Pancreas (tissue), 10 donors: ENCODE measurements at regions not wholly inside any gene's neighbourhood (a gene's known extent, or its start where the extent isn't known, plus 50 kb on each side); places are given as distances from the start of the nearest gene placed in this dataset.

Experiments
- ATAC-seq, 4 donors: fragments of 200-7000 bp; cut with Tn5 transposase; one replicate each; pipeline versions ENCODE4 v1.8.0 to v1.9.1; 2020; ENCODE audit warnings: mild to moderate bottlenecking in 4 of 4, moderate library complexity in 4 of 4
- DNase-seq, 6 donors: peaks; one replicate each; pipeline ENCODE4 v3.0.0-alpha.2; 2020
- FAIRE-seq: peaks from 2 replicates; lab custom pipeline; 2012; peaks lifted over from hg19 to GRCh38; lab: Jason Lieb, UNC
- H3K27ac ChIP-seq, 4 donors: fragments of 200-600 bp; sonication (generic); 1 replicate in 3 of 4; 2 replicates in 1 of 4; pipeline versions ENCODE4 v1.5.0 to v1.8.0; 2020
- H3K27me3 ChIP-seq, 4 donors: fragments of 200-600 bp; one replicate each; pipeline ENCODE4 v1.8.0; 2021
- H3K36me3 ChIP-seq, 3 donors: fragments of 200-600 bp; sonication (generic) in 1 of 3; one replicate each; pipeline versions ENCODE4 v1.5.0 to v1.8.0; 2020 to 2021
- H3K4me1 ChIP-seq, 3 donors: fragments of 200-600 bp; one replicate each; pipeline ENCODE4 v1.8.0; 2021
- H3K4me3 ChIP-seq, 4 donors: fragments of 200-600 bp; sonication (generic) in 2 of 4; one replicate each; pipeline versions ENCODE4 v1.5.0 to v1.8.0; 2020 to 2021
- H3K9me3 ChIP-seq, 4 donors: fragments of 200-600 bp; one replicate each; pipeline ENCODE4 v1.8.0; 2021
- WGBS, 2 donors: extraction: QIAGEN DNeasy Blood & Tissue Kit; methylation state at CpG; one replicate each; pipeline ENCODE4 v1.1.7; 2013; 5-methylcytosine and 5-hydroxymethylcytosine counted together
- intact Hi-C, 3 donors: fragments of 100-400 bp; cut with DNase I; formaldehyde crosslinking; loops; one replicate each; pipeline versions ENCODE4 v1.11.1 to v1.14.2; 2022
- TF ChIP-seq, protein P1 (sequence below), 4 donors: fragments of 200-600 bp; sonication (generic) in 3 of 4; IDR thresholded peaks; one replicate each; pipeline versions ENCODE4 v1.5.0 to v1.8.0; 2021; ENCODE audit warnings: antibody characterized with exemption in 4 of 4
- donor health status: healthy with polysubstance abuse.
- donor health status: DM: no; HTN: no; CAD: no; lungs with moderate emphysema.
- donor health status: DM: no; HTN: no; CAD: no.
- donor health status: control.
- donor health status: control.
- donor health status: Bipolar disorder and iron deficiency.
- donor health status: DM: yes; HTN: yes; CAD: no.
- donor health status: DM: no; HTN: no; CAD: no.
- donor health status: DM: no; HTN: no; CAD: no.
- donor health status: DM: yes; HTN: yes; CAD: no.

DNA sequence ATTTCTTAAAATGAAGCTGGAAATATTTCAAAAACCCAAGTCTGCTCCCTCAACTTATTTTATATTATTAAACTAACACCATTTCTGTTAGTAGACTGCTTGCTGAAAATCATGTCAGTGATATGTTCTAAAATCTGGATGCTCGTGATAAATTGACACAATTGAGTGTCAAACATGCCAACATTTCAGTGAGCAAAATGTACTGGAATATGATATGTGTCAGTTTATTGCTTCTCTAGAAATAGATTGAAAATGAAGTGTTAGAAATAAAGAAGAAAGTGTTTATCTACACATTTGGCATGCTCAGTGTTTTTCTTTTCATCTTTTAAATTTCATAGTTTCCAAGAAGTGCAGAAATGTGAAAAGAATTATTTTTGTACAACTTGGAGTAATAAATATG, 624.6 kb downstream of the SI start:
- 74 to 80% methylated on average over 1 of the region's 1 CpG for WGBS, 2 donors
- TF ChIP-seq, protein P1, sequence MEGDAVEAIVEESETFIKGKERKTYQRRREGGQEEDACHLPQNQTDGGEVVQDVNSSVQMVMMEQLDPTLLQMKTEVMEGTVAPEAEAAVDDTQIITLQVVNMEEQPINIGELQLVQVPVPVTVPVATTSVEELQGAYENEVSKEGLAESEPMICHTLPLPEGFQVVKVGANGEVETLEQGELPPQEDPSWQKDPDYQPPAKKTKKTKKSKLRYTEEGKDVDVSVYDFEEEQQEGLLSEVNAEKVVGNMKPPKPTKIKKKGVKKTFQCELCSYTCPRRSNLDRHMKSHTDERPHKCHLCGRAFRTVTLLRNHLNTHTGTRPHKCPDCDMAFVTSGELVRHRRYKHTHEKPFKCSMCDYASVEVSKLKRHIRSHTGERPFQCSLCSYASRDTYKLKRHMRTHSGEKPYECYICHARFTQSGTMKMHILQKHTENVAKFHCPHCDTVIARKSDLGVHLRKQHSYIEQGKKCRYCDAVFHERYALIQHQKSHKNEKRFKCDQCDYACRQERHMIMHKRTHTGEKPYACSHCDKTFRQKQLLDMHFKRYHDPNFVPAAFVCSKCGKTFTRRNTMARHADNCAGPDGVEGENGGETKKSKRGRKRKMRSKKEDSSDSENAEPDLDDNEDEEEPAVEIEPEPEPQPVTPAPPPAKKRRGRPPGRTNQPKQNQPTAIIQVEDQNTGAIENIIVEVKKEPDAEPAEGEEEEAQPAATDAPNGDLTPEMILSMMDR (IDR thresholded peaks at IDR 0.05): no peak
- intact Hi-C loops: no loop called here
- no peaks in the 10 kb centered on the region for H3K27me3 ChIP-seq
- ATAC-seq: no peak
- H3K36me3 ChIP-seq: no peaks in the 10 kb centered on the region
- no peak overlapping the region for H3K27ac ChIP-seq
- H3K4me3 ChIP-seq: no peak overlapping the region
- no peaks in the 10 kb centered on the region for H3K4me1 ChIP-seq
- FAIRE-seq: no peak
- DNase-seq: no peak
- no peaks in the 10 kb centered on the region for H3K9me3 ChIP-seq

DNA sequence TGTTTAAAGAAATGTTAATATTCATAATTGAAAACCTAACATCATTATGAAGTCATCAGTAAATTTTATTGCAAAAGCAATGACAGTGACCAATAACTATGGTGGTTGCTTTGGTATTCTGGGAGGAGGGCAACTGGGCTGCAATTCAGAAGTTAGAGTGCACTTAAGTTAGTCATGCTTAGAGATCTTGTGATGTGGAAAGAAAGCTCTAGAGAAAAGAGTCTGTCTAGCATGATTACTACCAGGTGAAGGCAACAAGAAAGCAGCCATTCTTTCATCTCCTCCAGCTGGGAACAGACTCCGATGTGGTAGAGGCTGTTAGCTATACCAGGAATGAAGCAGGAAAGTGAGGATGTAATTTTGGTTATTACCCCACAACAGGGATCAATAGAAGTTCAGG, 625.6 kb downstream of the SI start:
- Histone ChIP-seq H3K4me1 (no peaks in the 10 kb centered on the region), H3K36me3 (no peaks in the 10 kb centered on the region), H3K4me3 (no peak overlapping the region), H3K27ac (no peak overlapping the region), H3K9me3 (no peaks in the 10 kb centered on the region), H3K27me3 (no peaks in the 10 kb centered on the region)
- ATAC-seq: no peak
- TF ChIP-seq, protein P1 (IDR thresholded peaks at IDR 0.05): no peak
- no peak for FAIRE-seq
- no peak for DNase-seq
- 84 to 93% methylated on average over 1 of the region's 1 CpG for WGBS, 2 donors
- intact Hi-C loops: no loop called here

DNA sequence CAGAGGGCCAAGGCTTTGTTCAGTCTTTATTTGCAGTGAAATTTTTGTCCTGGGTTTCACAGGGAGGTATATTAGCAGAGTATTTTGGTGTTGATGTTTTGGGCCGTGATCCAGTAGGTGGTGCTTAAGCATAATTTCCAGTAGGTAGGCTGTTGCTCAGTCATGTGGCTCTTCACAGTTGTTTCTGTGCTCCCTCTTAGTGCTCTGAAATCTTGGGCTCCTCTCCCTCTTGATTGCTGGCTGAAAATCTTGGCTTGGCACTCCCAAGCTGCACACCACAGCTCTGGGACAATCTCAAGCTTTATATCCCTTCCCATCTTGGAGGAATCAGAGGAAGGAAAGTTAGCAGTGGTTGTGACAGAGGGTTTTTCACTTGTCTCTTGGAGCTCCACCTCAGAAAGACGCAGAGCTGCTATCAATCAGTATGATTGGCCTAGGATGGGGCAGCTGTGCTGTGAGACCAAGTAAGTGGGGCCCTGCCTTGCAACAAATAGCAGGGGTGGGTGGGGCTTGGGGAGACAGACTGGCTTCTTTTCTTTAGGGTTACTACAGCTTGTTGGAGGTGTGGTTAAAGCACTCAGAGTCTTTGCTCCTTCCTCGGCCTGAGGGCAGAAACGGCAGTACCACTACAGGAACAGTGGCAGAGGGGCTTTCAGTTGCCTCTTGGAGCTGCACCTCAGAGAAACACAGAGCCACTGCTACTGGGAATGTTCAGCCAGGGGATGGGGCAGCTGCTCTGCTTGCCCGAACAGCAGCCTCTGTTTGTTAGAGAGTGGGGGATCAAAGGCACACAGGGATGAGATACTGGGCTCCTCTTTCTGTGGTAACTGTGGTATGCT, 627.0 kb downstream of the SI start:
- intact Hi-C loops: no loop called here
- H3K4me1 ChIP-seq: no peaks in the 10 kb centered on the region
- ATAC-seq: peak in 3 of 4 donors; percentile 32 to 78 (median 37)
- no peak for FAIRE-seq
- H3K27me3 ChIP-seq: no peaks in the 10 kb centered on the region
- 80 to 87% methylated on average over 5 of the region's 5 CpGs for WGBS, 2 donors
- no peak overlapping the region for H3K27ac ChIP-seq
- H3K9me3 ChIP-seq: no peaks in the 10 kb centered on the region
- H3K4me3 ChIP-seq: no peak overlapping the region
- peak in 1 of 6 donors; percentile 20 for DNase-seq
- H3K36me3 ChIP-seq: no peaks in the 10 kb centered on the region
- TF ChIP-seq, protein P1 (IDR thresholded peaks at IDR 0.05): no peak

DNA sequence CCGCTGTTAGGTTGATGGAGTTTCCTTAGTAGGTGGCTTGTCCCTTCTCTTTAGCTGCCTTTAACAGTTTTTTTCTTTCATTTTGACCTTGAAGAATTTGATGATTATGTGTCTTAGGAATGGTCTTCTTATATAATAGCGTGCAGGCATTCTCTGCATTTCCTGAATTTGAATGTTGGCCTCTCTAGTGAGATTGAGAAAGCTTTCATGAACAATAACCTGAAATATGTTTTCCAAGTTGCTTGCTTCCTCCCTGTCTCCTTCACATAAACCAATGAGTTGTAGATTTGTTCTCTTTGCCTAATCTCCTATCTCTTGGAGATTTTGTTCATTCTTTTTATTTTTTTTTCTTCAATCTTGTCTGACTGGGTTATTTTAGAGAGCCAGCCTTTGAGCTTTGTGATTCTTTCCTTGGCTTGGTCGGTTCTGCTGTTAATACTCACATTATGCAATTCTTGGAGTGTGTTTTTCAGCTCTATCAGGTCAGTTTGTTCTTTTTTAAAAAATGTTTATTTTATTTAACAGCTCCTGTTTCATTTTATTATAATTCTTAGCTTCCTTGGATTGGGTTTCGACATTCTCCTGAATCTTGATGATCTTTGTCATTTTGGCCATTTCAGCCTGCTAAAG, 627.9 kb downstream of the SI start:
- no peaks in the 10 kb centered on the region for H3K27me3 ChIP-seq
- H3K27ac ChIP-seq: no peak overlapping the region
- DNase-seq (no peak), FAIRE-seq (no peak), ATAC-seq (peak in 1 of 4 donors; percentile 8)
- 60 to 67% methylated on average over 4 of the region's 4 CpGs for WGBS, 2 donors
- H3K36me3 ChIP-seq: no peaks in the 10 kb centered on the region
- H3K4me1 ChIP-seq: no peaks in the 10 kb centered on the region
- TF ChIP-seq, protein P1 (IDR thresholded peaks at IDR 0.05): no peak
- intact Hi-C loops: no loop called here
- no peaks in the 10 kb centered on the region for H3K9me3 ChIP-seq
- H3K4me3 ChIP-seq: no peak overlapping the region

DNA sequence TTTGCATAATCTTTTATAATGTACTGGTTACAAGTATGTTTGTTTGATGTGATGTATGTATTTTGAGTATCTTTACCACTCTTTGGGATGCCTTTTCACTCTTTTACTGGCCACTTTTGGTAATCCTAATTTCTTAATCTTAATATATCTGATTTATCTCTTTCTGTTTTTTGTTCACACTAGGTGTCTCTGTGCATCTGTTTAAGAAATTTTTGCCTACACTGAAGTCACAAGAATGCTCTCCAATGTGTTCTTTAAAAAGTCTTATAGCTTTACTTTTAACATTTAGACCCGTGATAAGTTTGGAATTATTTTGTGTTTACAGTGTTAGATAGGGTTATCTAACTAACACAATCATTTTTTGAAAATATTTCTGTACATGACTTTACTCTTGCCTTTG, 659.1 kb downstream of the SI start:
- Histone ChIP-seq H3K27ac (no peak overlapping the region), H3K36me3 (no peaks in the 10 kb centered on the region), H3K27me3 (no peaks in the 10 kb centered on the region), H3K4me3 (no peak overlapping the region), H3K4me1 (no peaks in the 10 kb centered on the region), H3K9me3 (no peaks in the 10 kb centered on the region)
- intact Hi-C loops: no loop called here
- WGBS, 2 donors: 16 to 27% methylated on average over 1 of the region's 1 CpG
- DNase-seq (no peak), ATAC-seq (no peak), FAIRE-seq (no peak)
- TF ChIP-seq, protein P1 (IDR thresholded peaks at IDR 0.05): no peak
